Upper lobe of left lung (tissue), 6 donors: ENCODE measurements at regions not wholly inside any gene's neighbourhood (a gene's known extent, or its start where the extent isn't known, plus 50 kb on each side); places are given as distances from the start of the nearest gene placed in this dataset.
A peak's percentile ranks its signal among the peaks of the same experiment; 100 is the strongest.

ENCODE experiments used
- ATAC-seq, 2 donors: fragments of 200-7000 bp; cut with Tn5 transposase; one replicate each; pipeline ENCODE4 v1.9.1; 2022; ENCODE audit warnings: mild to moderate bottlenecking in 2 of 2, moderate library complexity in 2 of 2; ENCODE audit not compliant: low FRiP score in 2 of 2
- DNase-seq, 2 donors: peaks; one replicate each; pipeline ENCODE4 v3.0.0-alpha.2; 2019 to 2020
- H3K27ac ChIP-seq, 4 donors: fragments of 200-600 bp; sonication (generic); one replicate each; pipeline ENCODE4 v1.5.1; 2016 to 2019
- H3K27me3 ChIP-seq, 4 donors: fragments of 200-600 bp; sonication (generic); one replicate each; pipeline ENCODE4 v1.5.1; 2017 to 2019
- H3K36me3 ChIP-seq, 4 donors: fragments of 200-600 bp; sonication (generic); one replicate each; pipeline ENCODE4 v1.5.1; 2016 to 2019
- H3K4me1 ChIP-seq, 4 donors: fragments of 200-600 bp; sonication (generic); one replicate each; pipeline ENCODE4 v1.5.1; 2018 to 2019
- H3K4me3 ChIP-seq, 4 donors: fragments of 200-600 bp; sonication (generic); one replicate each; pipeline ENCODE4 v1.5.1; 2017 to 2019; ENCODE audit warnings: mild to moderate bottlenecking in 2 of 4, moderate library complexity in 1 of 4
- H3K9me3 ChIP-seq, 4 donors: fragments of 200-600 bp; sonication (generic); one replicate each; pipeline ENCODE4 v1.5.1; 2018 to 2019
- EP300 ChIP-seq, 4 donors: sonication (generic); formaldehyde crosslinking; IDR thresholded peaks; one replicate each; pipeline ENCODE4 v1.5.1; 2017; ENCODE audit warnings: antibody characterized with exemption in 4 of 4, control low read depth in 2 of 4
- POLR2A ChIP-seq, 4 donors: fragments of 450-650 bp; IDR thresholded peaks; one replicate each; pipeline ENCODE4 v1.5.1; 2016 to 2017; ENCODE audit warnings: antibody characterized with exemption in 4 of 4, mild to moderate bottlenecking in 2 of 4
- POLR2AphosphoS5 ChIP-seq, 2 donors: sonication (generic); formaldehyde crosslinking; IDR thresholded peaks; one replicate each; pipeline ENCODE4 v1.5.1; 2017; ENCODE audit warnings: antibody characterized with exemption in 2 of 2
- WGBS, 2 donors: methylation state at CpG; one replicate each; pipeline ENCODE4 v1.1.5; 2017 to 2018; 5-methylcytosine and 5-hydroxymethylcytosine counted together
- TF ChIP-seq, protein P1 (sequence below), 6 experiments: fragments of 450-650 bp in 4 of 6; fragments of 200-600 bp in 2 of 6; sonication (generic) in 2 of 6; IDR thresholded peaks; one replicate each; pipeline ENCODE4 v1.5.1; 2016 to 2019; ENCODE audit warnings: antibody characterized with exemption in 6 of 6
- donor health status: DM: no; HTN: no; CAD: no; lungs with moderate emphysema.
- donor health status: DM: no; HTN: yes; CAD: no; lungs with severe emphysema.

DNA sequence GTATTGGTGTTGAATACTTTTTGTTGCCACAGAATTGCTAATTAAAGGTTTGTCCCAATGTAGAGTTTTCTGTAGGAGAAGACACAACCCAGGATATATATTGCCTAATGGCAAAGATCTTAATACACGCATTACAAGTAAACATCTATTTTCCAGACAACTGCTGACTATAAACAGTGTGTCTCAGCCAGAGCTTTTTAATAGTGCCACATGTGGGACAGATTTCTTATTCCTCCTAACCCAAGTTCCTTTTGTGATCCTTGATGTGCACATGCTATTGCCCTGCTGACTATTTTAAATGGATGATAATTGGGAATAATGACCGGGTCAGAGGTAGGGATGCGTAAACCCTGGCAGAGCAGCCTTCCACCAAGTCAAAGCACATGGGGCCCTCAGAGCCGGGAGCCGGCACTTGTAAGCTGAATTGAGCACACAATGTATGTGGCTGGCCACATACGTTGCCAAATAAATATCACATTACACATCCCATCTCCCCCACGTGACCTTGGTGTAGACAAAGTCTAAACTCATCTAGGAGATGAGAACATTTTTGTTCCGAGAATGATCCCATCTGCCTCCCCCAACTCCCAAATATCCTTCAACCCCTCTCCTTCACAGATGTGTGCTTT lies 209.8 kb upstream of the NFIA start:
- H3K36me3 ChIP-seq: no peaks in the 10 kb centered on the region
- 56 to 84% methylated on average over 7 to 8 of the region's 8 CpGs for WGBS, 2 donors
- no peaks in the 10 kb centered on the region for H3K9me3 ChIP-seq
- no peak for DNase-seq
- no peaks in the 10 kb centered on the region for H3K4me1 ChIP-seq
- H3K4me3 ChIP-seq: no peak overlapping the region
- H3K27me3 ChIP-seq: no peaks in the 10 kb centered on the region
- no peak overlapping the region for H3K27ac ChIP-seq
- TF ChIP-seq EP300 (IDR thresholded peaks at IDR 0.05) (no peak), POLR2A (IDR thresholded peaks at IDR 0.05) (no peak), POLR2AphosphoS5 (IDR thresholded peaks at IDR 0.05) (no peak)
- TF ChIP-seq, protein P1, sequence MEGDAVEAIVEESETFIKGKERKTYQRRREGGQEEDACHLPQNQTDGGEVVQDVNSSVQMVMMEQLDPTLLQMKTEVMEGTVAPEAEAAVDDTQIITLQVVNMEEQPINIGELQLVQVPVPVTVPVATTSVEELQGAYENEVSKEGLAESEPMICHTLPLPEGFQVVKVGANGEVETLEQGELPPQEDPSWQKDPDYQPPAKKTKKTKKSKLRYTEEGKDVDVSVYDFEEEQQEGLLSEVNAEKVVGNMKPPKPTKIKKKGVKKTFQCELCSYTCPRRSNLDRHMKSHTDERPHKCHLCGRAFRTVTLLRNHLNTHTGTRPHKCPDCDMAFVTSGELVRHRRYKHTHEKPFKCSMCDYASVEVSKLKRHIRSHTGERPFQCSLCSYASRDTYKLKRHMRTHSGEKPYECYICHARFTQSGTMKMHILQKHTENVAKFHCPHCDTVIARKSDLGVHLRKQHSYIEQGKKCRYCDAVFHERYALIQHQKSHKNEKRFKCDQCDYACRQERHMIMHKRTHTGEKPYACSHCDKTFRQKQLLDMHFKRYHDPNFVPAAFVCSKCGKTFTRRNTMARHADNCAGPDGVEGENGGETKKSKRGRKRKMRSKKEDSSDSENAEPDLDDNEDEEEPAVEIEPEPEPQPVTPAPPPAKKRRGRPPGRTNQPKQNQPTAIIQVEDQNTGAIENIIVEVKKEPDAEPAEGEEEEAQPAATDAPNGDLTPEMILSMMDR (IDR thresholded peaks at IDR 0.05): no peak
- no peak for ATAC-seq

GRCh38 chr1:60870269-60870865 lies 212.0 kb upstream of the NFIA start:
- Histone ChIP-seq H3K36me3 (no peaks in the 10 kb centered on the region), H3K27ac (no peak overlapping the region), H3K4me1 (no peaks in the 10 kb centered on the region), H3K4me3 (no peak overlapping the region), H3K27me3 (no peaks in the 10 kb centered on the region), H3K9me3 (no peaks in the 10 kb centered on the region)
- no peak for DNase-seq
- TF ChIP-seq, protein P1 (IDR thresholded peaks at IDR 0.05): no peak
- TF ChIP-seq EP300 (IDR thresholded peaks at IDR 0.05) (no peak), POLR2AphosphoS5 (IDR thresholded peaks at IDR 0.05) (no peak), POLR2A (IDR thresholded peaks at IDR 0.05) (no peak)
- no peak for ATAC-seq
- 68 to 69% methylated on average over 5 of the region's 5 CpGs for WGBS, 2 donors

GRCh38 chr1:60868901-60869663 lies 213.3 kb upstream of the NFIA start:
- ATAC-seq: no peak

GRCh38 chr1:60867782-60868181 lies 214.6 kb upstream of the NFIA start:
- WGBS, 2 donors: 83 to 88% methylated on average over 12 of the region's 12 CpGs
- ATAC-seq (no peak), DNase-seq (peak in 1 of 2 donors; percentile 54)
- no peaks in the 10 kb centered on the region for H3K4me1 ChIP-seq
- no peaks in the 10 kb centered on the region for H3K36me3 ChIP-seq
- H3K27ac ChIP-seq: no peak overlapping the region
- TF ChIP-seq EP300 (IDR thresholded peaks at IDR 0.05) (no peak), POLR2AphosphoS5 (IDR thresholded peaks at IDR 0.05) (no peak), POLR2A (IDR thresholded peaks at IDR 0.05) (no peak)
- TF ChIP-seq, protein P1 (IDR thresholded peaks at IDR 0.05): no peak
- no peak overlapping the region for H3K4me3 ChIP-seq
- no peaks in the 10 kb centered on the region for H3K9me3 ChIP-seq
- H3K27me3 ChIP-seq: no peaks in the 10 kb centered on the region

More at GRCh38 chr1:60868901-60869663, 213.3 kb upstream of the NFIA start:
- Histone ChIP-seq H3K27me3 (no peaks in the 10 kb centered on the region), H3K9me3 (no peaks in the 10 kb centered on the region), H3K36me3 (no peaks in the 10 kb centered on the region), H3K4me1 (no peaks in the 10 kb centered on the region), H3K27ac (no peak overlapping the region), H3K4me3 (no peak overlapping the region)
- no peak for TF ChIP-seq POLR2A (IDR thresholded peaks at IDR 0.05)
- TF ChIP-seq, protein P1 (IDR thresholded peaks at IDR 0.05): no peak
- TF ChIP-seq EP300 (IDR thresholded peaks at IDR 0.05): no peak
- TF ChIP-seq POLR2AphosphoS5 (IDR thresholded peaks at IDR 0.05): no peak
- 88 to 90% methylated on average over 2 of the region's 2 CpGs for WGBS, 2 donors
- no peak for DNase-seq
